HG03442 (cell line): ENCODE measurements at regions not wholly inside any gene's neighbourhood (a gene's known extent, or its start where the extent isn't known, plus 50 kb on each side); places are given as distances from the start of the nearest gene placed in this dataset.

ENCODE experiments used
- ATAC-seq: cut with Tn5 transposase; IDR thresholded peaks from one replicate; pipeline ENCODE4 v1.9.1; 2021; ENCODE audit warnings: mild to moderate bottlenecking, moderate library complexity; ENCODE audit not compliant: unreplicated experiment

DNA sequence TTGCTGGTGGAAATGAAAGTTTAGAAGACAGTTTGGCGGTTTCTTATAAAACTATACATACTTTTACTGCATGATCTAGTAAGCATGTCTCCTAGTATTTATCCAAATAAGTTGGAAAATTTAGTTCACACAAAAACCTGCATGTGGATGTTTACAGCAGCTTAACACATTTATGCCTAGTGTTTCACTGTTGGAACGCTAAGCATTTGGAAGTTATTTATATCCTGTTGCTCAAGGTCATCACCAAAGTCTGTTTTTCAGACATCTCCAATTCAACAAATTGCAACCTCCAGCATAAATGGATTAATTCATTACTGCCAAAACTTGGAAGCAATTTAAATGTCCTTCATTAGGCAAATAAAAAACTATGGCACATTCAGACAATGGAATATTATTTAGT, 461.8 kb downstream of the SUCLA2 start:
- ATAC-seq = no peak

DNA sequence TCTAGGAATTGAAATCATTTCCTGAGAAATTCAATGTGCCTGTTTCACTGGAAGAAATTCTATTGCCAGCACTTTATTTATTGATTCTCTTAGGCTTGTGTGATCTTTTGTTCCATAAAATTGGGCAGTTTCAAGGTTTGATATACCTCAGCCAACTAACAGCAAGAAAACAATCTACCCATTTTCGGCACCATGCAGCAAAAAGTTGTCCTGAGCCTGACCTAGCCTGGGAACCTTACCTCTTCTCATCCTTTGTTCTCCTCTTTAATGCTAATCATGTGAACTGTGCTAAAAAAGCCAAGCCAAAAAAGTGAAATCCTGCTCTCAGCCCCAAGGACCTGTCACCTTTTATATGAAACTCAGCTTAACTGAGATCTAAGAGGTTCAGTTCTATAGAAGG, 477.3 kb downstream of the SUCLA2 start:
- no peak for ATAC-seq

DNA sequence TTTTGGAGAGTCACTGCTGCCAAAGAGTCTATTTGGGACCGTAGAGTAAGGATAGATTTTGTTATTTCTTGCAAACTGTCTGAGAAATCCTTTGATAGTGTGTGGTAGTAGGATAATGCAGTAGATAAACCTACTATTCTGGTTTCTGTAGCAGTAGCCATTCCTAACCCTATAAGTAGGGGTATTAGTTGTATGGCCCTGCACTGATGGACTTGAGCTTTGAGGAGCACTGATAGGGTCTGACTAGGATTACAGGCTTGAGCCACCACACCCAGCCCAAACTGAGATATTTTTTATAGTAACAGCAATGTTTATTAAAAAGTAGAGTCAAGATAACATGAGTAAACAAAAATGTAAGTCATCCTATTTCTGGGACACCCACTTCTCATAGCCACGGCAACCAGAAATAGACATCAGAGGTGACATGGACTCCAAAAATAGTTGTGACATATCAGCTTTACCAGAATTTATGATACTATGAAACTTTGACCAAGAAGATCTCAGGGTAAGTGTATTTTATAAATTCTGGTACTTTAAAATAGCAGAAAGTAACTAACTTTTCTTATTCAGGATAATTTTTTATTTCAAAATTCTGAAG, 479.1 kb downstream of the SUCLA2 start:
- no peak for ATAC-seq

DNA sequence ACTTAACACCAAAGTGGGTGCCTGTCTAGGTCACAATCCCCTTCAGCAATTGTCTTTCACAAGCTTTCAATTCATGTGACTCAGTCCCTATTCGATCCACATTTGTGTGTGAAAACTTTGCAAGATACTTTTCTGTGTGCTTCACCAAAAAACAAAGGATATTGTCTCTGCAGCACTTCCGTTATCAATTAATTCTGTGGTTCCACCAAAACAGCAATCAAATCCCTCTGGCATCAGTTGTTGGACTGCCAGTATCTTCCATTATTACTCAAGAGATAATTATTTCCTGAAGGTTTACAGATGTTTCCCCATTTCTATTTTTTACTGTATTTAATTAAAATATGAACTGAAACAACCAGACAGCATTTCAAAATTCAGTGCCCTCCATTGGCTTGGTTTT, 481.4 kb downstream of the SUCLA2 start:
- no peak for ATAC-seq

DNA sequence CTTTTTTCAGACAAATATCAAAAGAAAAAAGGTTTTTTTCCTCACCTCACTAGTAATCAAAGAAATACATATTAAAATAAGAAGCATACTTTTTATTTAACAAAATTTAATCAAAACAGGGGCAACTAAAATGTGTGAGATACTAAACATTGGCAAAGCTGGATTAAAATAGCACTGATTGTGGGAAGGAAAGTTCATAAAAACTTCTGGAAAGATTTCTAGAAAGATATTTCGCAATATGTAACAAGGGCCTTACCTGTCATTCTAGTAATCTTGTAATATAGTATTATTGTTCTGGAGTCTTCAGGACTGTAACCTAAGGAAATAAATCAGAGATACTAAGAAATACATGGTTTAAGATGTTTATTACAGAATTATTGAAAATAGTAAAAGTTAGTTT, 482.5 kb downstream of the SUCLA2 start:
- no peak for ATAC-seq

DNA sequence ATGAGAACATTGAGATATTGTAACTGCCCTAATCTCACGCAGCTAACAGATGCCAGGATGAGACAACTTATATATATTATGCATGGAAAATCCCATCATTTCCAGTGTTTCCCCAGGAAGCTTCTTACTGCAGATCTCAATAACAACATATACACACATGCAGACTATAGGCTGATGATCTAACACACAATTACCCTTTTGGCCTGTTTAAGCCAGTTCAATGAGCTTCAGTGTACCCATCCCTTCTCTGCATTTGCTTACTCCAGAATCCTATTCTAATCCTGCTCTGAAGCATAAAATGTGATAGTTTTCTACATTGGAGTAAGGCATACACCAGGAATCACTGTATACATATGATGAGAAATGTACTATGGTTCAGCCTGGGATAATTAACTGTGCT, 489.4 kb downstream of the SUCLA2 start:
- no peak for ATAC-seq

DNA sequence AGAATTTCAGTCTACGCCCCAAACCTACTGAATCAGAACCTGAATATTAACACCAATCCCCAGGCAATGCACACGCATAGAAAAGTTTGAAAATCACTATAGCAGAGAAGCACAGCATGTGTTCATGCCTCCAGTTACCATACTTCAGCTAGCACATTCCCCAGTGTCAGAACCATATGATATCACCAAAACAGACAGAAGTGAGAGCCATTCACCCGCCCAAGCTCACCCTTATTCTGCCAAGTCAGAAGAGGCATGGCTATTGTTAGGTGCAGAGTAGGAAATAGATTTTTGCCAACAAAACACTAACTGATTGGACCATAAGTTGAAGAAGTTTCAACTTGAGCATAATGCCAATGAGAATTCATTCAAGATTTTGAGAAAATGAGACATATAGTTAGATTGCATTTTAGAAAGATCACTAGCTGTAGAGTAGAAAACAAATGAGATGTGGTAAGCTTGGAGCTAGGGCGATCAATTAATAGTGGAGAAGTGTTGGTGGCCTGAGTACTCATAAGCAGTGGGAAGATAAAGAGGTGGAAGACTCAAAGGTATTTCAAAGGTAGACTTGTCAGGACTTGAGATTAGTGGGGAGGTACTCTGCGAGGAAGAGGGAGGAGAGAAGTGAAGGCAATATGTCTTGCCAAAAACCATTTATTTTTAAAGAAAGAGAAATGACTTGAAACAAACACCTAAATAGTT, 492.4 kb downstream of the SUCLA2 start:
- ATAC-seq = no peak

DNA sequence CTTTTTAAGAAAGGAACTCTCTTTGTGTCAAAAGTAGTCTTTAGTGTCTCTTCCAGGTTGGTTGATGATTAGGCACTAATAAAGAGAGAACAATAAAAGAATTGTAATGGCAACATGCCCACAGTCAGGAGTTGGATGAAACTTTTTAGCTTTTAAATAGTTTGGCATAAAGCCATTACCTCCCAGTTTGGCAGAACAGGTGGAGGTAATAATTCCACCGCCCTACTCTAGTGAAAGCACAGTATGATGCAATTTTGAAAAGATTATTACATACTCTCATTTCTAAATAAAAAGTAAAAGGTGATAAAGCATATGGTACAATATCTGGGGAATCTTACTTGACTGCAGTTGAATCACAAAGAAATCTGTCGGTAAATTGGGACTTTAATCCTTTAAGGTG, 497.6 kb downstream of the SUCLA2 start:
- ATAC-seq = no peak

DNA sequence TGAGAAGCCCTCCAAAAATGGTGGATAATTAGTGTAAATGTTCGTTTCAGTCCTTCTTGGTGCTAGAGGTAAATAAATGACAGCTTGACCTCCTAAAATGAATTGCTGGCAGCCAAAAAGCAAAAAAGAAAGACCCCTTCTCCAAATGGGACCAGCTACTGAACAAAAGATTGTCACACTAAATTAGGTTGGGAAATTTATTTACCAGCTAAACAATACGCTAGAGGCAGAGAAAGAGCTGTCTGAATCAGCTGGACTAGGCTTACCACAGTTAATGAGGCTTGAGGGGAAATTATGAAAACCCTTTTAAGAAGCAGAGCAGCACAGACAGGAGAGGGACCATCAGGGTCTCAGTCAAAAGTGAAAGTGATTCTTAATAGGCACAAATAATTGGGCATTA, 498.9 kb downstream of the SUCLA2 start:
- no peak for ATAC-seq

DNA sequence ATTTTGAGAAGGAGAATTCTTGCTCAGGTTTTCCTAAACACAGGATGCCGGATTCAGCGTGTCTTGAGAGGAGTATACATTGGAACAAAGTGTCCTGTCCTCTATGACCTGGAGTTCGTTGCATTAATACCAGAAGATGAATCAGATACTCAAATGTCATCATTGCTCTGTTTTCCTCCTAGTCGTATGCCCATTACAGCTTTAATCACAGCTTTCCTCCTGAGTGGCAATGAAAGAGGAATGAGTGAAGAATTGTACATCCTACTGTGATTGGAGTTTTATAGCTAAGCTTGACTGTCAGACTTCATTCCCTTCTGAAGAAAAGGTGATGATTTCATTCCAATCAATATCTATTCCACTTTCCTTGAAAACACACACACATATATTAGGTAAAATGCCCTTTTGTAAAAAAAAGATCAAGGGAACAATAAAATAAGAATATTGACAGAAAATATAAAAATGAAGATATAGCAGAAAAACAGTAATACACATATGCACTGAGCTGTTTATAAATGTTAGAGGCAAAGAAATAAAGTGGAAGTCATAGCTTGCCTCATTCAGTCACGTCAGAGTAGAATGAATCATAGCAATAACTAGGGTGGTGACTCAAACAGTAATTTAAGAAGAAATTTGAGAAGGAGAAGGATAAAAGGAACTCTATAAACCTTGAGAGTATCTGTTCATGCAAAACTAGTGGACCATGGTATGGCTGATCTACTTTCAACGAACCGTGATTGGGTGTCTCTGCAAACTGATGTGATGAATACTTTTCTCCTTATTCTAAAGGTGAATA, 501.5 kb downstream of the SUCLA2 start:
- ATAC-seq = no peak

DNA sequence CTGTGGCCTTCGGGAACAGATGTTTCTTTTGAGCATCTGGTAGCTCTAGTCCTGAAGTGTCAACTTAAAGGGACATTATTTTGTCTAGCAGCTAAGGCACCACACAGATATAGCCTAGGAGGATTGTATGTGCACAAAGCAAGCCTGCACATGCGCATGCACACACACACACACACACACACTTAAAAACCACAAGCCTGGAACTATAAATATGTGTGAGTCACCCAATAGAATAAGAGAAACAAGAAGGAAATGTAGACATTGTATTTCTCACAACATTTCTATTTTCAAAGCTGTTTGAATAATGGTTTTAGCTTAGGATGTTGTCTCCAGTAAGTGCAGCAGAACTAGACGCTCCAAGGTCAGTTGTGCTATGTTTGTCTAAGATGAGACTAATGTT, 516.5 kb downstream of the SUCLA2 start:
- no peak for ATAC-seq

DNA sequence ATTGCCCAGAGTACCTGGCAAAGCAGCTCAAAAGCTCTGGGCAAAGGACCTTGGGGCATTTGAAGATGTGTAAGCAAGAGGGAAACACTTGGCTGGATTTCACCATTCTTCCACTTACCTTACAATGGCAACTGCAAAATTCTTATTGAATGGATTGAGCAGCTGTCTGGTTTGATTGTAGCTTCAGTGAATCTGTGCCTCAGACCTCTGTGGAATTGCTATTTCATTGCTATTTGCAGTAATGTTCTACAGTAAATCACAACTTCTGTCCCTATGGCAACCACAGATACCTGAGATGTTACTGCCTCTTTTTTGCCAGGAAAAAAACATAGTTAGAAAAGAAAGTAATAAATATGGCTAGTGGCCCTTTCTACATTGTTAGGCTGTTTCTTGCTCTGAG, 519.5 kb downstream of the SUCLA2 start:
- no peak for ATAC-seq

DNA sequence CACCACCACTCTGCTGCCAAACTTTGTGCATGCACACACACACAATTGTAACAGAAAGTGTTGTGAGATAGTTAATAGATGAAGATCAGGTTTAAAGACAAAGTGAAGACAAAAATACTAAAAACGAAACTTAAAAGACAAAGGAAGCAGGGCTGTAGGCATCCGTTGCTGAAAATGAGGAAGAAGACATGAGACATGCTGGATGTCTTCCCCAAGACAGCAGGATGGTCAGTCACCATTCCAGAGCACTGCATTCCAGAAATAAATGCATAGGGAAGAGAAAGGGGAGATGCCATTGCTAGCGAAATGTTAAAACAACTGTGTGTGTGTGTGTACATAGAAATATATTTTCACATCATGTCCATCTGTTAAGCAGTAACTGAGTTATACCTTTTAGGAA, 520.1 kb downstream of the SUCLA2 start:
- ATAC-seq = no peak

DNA sequence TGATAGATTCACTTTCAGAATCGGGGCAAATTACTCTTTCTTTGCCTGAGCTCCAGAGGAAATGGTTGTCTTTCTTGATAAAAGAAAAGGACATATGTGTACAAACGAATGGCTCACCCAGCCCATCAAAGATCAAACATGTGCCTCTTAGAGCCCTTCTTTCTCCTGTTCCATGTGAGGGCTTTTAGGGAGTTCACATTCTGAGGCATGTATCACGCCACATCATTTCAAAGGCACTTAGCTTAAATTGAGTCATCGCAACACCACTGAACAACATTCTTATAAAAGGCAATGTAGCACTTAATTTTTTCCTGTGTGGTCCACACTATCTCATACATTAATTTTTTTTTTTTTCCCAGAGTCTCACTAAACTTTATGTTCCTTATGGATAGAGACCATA, 521.0 kb downstream of the SUCLA2 start:
- no peak for ATAC-seq

DNA sequence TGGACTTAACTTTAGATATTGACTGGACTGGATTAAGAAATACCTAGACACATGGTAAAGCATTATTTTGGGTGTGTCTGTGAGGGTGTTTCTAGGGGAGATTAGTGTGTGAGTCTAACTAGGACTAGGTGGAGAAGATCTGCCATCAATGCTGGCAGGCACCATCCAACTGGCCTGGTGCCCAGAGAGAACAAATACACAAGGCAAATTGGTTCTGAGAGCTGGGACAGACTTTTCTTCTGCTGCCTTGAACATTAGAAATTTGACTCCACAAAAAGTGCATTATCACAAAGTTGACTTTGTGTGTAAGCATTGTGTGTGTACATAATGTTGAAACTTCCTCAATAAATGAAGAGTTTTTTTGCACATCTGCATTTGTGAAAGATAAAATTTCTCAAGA, 522.1 kb downstream of the SUCLA2 start:
- ATAC-seq = no peak

DNA sequence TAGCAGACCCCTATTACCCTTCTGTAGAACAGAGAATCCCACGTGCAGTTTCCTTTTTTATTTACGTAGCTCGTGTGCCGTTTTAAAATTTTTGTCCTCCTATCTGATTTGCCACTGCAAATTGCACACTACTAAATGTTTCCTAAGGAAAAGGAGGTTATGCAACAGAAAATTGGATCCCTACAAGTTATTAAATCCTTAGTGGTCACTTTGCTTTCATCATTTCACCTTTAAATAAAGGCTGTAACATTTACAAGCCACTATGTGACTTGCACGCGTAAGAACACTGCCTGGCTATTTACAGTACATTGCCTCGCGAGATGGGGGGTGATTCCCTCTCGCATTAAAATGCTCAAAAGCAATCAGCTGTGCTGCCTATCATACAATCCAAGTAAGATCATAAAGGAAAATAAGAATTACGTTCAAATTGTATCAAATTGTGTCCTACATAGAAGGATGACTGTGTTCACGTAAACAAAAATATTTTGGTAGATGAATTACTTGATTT, 525.6 kb downstream of the SUCLA2 start:
- ATAC-seq = no peak

DNA sequence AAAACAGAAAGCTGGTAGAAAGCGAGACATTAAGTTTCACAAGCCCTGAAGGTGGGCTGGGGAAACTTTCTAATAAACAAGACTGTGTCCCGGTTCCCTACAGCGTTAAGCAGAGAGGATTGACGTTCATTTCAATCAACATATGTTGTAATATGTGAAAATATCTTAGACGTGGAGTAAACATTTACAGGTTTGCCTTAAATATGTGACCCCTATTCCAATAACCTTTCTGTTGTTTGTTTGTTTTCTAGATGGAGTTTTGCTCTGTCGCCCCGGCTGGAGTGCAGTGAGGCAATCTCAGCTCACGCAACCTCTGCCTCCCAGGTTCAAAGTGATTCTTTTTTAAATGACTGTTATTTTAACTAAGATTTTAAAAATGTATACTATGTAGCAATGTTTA, 526.2 kb downstream of the SUCLA2 start:
- no peak for ATAC-seq

DNA sequence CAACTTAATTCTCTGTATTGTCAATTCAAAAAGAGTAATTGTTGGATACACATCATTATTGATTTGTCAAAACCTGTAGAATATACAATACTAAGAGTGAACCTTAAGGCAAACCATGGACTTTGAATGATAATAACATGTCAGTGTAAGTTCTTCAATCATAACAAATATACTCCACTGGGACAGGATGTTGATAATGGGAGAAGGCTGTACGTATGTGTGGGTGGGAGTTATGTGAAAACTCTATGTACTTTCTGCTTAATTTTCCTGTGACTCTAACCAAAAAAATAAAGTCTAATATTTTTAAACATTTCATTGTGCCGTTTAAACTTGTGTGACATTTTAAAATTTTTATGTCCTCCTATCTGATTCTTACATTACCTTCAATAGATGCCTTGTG, 526.7 kb downstream of the SUCLA2 start:
- ATAC-seq = no peak

DNA sequence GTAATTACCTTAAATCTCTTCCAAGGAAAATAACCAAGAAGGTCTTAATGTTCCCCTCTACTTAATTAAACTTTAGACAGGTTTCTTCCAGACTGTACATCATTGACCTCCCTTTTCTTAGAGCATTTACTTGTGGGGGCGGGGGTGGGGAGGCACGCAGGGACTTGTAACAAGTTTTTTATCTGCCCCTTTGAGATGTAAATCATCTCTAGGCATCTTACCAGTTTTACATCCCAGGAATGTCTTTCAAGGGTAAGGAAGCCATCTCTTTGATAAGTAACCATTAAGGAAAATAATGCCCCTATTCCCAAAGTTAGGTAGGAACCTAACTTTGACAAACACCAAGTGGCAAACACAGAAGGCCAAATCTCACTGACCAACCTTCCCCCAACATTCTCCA, 528.6 kb downstream of the SUCLA2 start:
- ATAC-seq = no peak

DNA sequence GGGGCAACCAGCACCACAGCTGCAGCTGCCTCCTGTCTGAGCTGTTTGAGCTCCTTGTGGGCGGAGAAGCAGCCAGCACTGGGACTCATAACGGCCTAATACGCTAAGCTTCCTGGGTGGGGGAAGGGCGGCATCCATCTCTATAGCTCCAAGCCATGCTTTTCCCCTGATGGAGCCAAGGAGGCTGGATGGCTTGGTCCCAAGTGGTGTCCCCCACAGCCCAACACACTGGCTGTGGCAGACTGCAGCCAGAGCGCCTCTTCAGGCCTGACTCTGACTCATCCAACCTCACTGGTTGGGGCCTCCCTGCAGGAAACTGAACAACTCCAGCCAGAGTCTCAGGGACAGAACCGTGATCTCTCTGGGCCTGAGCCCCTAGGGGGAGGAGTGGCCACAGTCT, 537.3 kb downstream of the SUCLA2 start:
- ATAC-seq = no peak

DNA sequence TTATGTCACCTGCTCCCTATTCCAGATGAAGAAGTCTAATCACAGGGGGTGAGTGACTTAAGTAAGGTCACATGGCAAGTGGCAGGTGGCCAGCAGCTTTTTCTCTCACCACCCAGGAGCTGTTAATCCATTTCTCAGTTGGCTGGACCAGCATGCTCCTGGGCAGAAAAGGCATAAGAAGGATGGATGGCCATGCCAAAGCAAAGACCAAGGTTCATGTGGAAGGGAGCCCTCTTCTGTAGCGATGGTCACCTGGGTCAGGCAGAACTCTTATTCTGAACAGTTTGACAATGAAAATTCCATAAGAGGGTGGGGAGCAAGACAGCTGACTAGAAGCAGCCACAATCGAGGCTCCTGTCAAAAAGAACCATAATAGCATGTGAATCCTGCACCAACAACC, 538.1 kb downstream of the SUCLA2 start:
- ATAC-seq = no peak

DNA sequence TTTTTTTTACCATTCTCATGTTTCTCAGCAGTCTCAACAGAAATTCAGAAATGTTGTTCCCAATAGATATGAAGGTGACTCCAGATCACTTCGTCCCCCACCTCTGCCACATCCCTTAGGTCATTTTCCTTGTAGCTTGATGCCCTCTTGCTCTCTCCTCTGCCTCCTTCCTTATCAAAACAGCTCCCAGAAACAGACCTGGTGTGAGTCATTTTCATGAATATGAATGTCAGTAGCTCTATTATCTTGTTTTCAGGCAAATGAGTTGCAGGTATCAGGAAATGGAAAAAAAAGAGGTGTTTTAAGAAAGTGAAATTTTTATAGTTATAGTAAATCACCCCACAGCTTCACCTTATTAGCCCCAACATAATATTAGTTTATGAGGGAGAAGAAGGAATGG, 539.3 kb downstream of the SUCLA2 start:
- ATAC-seq = no peak
